K562 (cell line): ENCODE measurements at regions not wholly inside any gene's neighbourhood (a gene's known extent, or its start where the extent isn't known, plus 50 kb on each side); places are given as distances from the start of the nearest gene placed in this dataset.

Experiments
- ARID2 ChIP-seq: fragments of 450-650 bp; IDR thresholded peaks from 2 replicates; pipeline ENCODE4 v1.6.1; 2017; ENCODE audit warnings: antibody characterized with exemption, mild to moderate bottlenecking
- ARNT ChIP-seq, 2 experiments: fragments of 450-650 bp; IDR thresholded peaks; 2 replicates each; pipeline ENCODE4 v1.6.1; 2016; ENCODE audit warnings: mild to moderate bottlenecking in 1 of 2
- CBFA2T3 ChIP-seq: fragments of 450-650 bp; IDR thresholded peaks from 2 replicates; pipeline ENCODE4 v1.6.1; 2017
- KAT7 ChIP-seq: sonication (generic); formaldehyde crosslinking; IDR thresholded peaks from 2 replicates; pipeline ENCODE4 v1.8.0; 2022; ENCODE audit warnings: missing genetic modification reagents, mild to moderate bottlenecking, borderline replicate concordance
- MTA3 ChIP-seq: fragments of 450-650 bp; formaldehyde crosslinking; IDR thresholded peaks from 2 replicates; pipeline ENCODE4 v1.6.1; 2017; ENCODE audit warnings: mild to moderate bottlenecking, borderline replicate concordance
- MXD1 ChIP-seq: fragments of 250-450 bp; sonication (Bioruptor Pico); IDR thresholded peaks from 2 replicates; pipeline ENCODE4 v1.8.0; 2021; ENCODE audit warnings: borderline replicate concordance, mild to moderate bottlenecking, moderate library complexity; ENCODE audit not compliant: poor library complexity, severe bottlenecking
- NBN ChIP-seq: fragments of 450-650 bp; IDR thresholded peaks from 2 replicates; pipeline ENCODE4 v1.6.1; 2016; ENCODE audit warnings: low read depth, mild to moderate bottlenecking
- RBM39 ChIP-seq: fragments of 200-400 bp; formaldehyde crosslinking; optimal IDR thresholded peaks from 2 replicates; pipeline ENCODE3; 2018; ENCODE audit warnings: low read depth, low read length
- TARDBP ChIP-seq: fragments of 450-650 bp; IDR thresholded peaks from 2 replicates; pipeline ENCODE4 v1.6.1; 2016
- VEZF1 ChIP-seq: fragments of 200-800 bp; sonication (Bioruptor generic); IDR thresholded peaks from 2 replicates; pipeline ENCODE4 v1.6.1; 2017; ENCODE audit warnings: missing genetic modification characterization, missing compliant biosample characterization
- ZNF197 ChIP-seq: fragments of 200-800 bp; sonication (Bioruptor generic); IDR thresholded peaks from 2 replicates; pipeline ENCODE4 v1.6.1; 2016; ENCODE audit warnings: low read depth, missing genetic modification characterization, missing compliant biosample characterization
- TF ChIP-seq, protein P1 (sequence below): fragments of 450-650 bp; IDR thresholded peaks from 2 replicates; pipeline ENCODE4 v1.6.1; 2017; ENCODE audit warnings: mild to moderate bottlenecking, moderate library complexity
- TF ChIP-seq, protein P2 (sequence below): fragments of 250-450 bp; sonication (Bioruptor Pico); IDR thresholded peaks from 2 replicates; pipeline ENCODE4 v1.5.0; 2021; ENCODE audit warnings: mild to moderate bottlenecking, borderline replicate concordance

DNA sequence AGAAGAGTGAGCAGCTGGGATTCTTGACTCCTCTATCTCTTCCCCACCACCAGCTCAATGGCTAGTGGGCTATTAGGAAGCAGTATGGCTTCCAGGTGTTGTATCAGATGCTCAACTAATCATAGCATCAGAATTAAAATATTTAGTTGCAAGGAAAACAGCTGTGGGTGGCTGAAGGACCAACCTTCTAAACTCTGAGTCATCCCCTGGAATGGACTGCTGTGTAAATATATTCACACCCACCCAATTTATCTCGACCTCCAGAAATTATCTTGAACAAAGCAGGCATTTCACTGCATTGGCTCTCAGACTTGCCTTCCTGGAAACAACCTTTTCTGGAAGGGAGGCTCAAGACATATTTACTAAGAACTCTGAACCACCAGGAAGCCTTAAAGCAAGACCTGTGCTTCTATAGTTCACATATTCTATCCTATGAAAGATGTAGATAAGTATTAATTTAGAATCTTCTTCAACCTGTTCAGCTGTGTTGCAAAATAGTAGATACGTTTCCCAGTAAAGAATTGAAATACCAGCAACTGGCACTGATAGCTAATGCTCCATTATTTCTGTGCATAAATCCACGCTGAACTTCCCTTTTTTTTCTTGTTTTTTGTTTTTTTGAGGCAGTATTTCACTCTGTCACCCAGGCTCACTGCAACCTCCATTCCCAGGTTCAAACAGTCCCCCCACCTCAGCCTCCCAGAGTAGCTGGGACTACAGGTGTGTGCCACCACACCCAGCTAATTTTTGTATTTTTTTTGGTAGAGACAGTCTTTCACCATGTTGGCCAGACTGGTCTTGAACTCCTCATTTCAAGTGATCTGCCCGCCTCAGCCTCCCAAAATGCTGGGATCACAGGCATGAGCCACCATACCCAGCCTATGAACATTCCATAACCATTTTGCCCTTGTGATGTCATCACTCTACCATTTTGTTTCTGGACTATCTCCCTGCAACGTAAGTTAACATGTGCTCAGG, 56.9 kb upstream of the CD2AP start (continued):
- TF ChIP-seq VEZF1 (CRISPR knock-in tag): peak; percentile 21; the same call in 1 of the 2 replicates
- TF ChIP-seq, protein P1, sequence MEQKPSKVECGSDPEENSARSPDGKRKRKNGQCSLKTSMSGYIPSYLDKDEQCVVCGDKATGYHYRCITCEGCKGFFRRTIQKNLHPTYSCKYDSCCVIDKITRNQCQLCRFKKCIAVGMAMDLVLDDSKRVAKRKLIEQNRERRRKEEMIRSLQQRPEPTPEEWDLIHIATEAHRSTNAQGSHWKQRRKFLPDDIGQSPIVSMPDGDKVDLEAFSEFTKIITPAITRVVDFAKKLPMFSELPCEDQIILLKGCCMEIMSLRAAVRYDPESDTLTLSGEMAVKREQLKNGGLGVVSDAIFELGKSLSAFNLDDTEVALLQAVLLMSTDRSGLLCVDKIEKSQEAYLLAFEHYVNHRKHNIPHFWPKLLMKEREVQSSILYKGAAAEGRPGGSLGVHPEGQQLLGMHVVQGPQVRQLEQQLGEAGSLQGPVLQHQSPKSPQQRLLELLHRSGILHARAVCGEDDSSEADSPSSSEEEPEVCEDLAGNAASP: no peak
- TF ChIP-seq MXD1 (CRISPR knock-in tag): no peak
- TF ChIP-seq CBFA2T3: peak; percentile 99
- TF ChIP-seq TARDBP: peak; percentile 57; the same call in 1 of the 2 replicates
- TF ChIP-seq ARID2: peak; percentile 46; the same call in 1 of the 2 replicates
- no peak; the same call in 1 of the 2 replicates for TF ChIP-seq KAT7
- TF ChIP-seq RBM39: no peak
- TF ChIP-seq ARNT (IDR thresholded peaks at IDR 0.05): peak; percentile 96 to 100
- TF ChIP-seq ZNF197 (CRISPR knock-in tag): peak; percentile 69; the same call in 1 of the 2 replicates
- peak; percentile 38 for TF ChIP-seq MTA3
- TF ChIP-seq, protein P2, sequence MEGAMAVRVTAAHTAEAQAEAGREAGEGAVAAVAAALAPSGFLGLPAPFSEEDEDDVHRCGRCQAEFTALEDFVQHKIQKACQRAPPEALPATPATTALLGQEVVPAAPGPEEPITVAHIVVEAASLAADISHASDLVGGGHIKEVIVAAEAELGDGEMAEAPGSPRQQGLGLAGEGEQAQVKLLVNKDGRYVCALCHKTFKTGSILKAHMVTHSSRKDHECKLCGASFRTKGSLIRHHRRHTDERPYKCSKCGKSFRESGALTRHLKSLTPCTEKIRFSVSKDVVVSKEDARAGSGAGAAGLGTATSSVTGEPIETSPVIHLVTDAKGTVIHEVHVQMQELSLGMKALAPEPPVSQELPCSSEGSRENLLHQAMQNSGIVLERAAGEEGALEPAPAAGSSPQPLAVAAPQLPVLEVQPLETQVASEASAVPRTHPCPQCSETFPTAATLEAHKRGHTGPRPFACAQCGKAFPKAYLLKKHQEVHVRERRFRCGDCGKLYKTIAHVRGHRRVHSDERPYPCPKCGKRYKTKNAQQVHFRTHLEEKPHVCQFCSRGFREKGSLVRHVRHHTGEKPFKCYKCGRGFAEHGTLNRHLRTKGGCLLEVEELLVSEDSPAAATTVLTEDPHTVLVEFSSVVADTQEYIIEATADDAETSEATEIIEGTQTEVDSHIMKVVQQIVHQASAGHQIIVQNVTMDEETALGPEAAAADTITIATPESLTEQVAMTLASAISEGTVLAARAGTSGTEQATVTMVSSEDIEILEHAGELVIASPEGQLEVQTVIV (CRISPR knock-in tag): no peak
- TF ChIP-seq NBN: peak; percentile 93; the same call in 1 of the 2 replicates
- TF ChIP-seq, all 486 proteins: peak for 161
